GM19455 (cell line): ENCODE measurements at regions not wholly inside any gene's neighbourhood (a gene's known extent, or its start where the extent isn't known, plus 50 kb on each side); places are given as distances from the start of the nearest gene placed in this dataset.
"Not testable (repeated sequence)": the region's sequence is repeated elsewhere in the genome, so short reads cannot be mapped to it uniquely, and the experiment has no call there.

Experiments
- ATAC-seq: cut with Tn5 transposase; IDR thresholded peaks from one replicate; pipeline ENCODE4 v1.9.1; 2021; ENCODE audit not compliant: unreplicated experiment

GRCh38 chr10:15921423-15921945 lies 61.2 kb upstream of the MINDY3 start:
- not testable (repeated sequence) for ATAC-seq

- ATAC-seq: no peak
These were observed 71.1 kb upstream of the MINDY3 start for GRCh38 chr10:15931376-15931775.

GRCh38 chr10:15939543-15939942 lies 79.2 kb upstream of the MINDY3 start:
- ATAC-seq: not testable (repeated sequence)

- ATAC-seq: no peak
These were observed 83.1 kb upstream of the MINDY3 start for GRCh38 chr10:15943426-15943825.

- no peak for ATAC-seq
These were observed 93.9 kb upstream of the MINDY3 start for GRCh38 chr10:15954188-15954587.

GRCh38 chr10:15960277-15960676 lies 100.0 kb upstream of the MINDY3 start:
- ATAC-seq: no peak

- ATAC-seq: not testable (repeated sequence)
These were observed 112.4 kb upstream of the MINDY3 start for GRCh38 chr10:15972736-15973135.

- ATAC-seq: no peak
These were observed 125.4 kb upstream of the MINDY3 start for GRCh38 chr10:15985690-15986089.

- no peak for ATAC-seq
These were observed 130.3 kb upstream of the MINDY3 start for GRCh38 chr10:15990535-15991129.

- ATAC-seq: no peak
These were observed 137.0 kb upstream of the MINDY3 start for GRCh38 chr10:15997313-15997712.

- ATAC-seq: no peak
These were observed 141.3 kb upstream of the MINDY3 start for GRCh38 chr10:16001581-16001980.

GRCh38 chr10:16009785-16010184 lies 149.5 kb upstream of the MINDY3 start:
- no peak for ATAC-seq

- ATAC-seq: no peak
These were observed 151.2 kb upstream of the MINDY3 start for GRCh38 chr10:16011548-16011947.

GRCh38 chr10:16014469-16014868 lies 154.2 kb upstream of the MINDY3 start:
- no peak for ATAC-seq

- ATAC-seq: no peak
These were observed 156.4 kb upstream of the MINDY3 start for GRCh38 chr10:16016688-16017087.

- ATAC-seq: no peak
These were observed 160.5 kb upstream of the MINDY3 start for GRCh38 chr10:16020836-16021235.

GRCh38 chr10:16026832-16027231 lies 166.5 kb upstream of the MINDY3 start:
- ATAC-seq: not testable (repeated sequence)

GRCh38 chr10:16030562-16030961 lies 170.3 kb upstream of the MINDY3 start:
- ATAC-seq: no peak

- ATAC-seq: no peak
These were observed 188.7 kb upstream of the MINDY3 start for GRCh38 chr10:16049050-16049449.

GRCh38 chr10:16049782-16050181 lies 189.5 kb upstream of the MINDY3 start:
- no peak for ATAC-seq

GRCh38 chr10:16063350-16063749 lies 203.0 kb upstream of the MINDY3 start:
- no peak for ATAC-seq

GRCh38 chr10:16083551-16083950 lies 223.2 kb upstream of the MINDY3 start:
- not testable (repeated sequence) for ATAC-seq

- ATAC-seq: no peak
These were observed 244.8 kb upstream of the MINDY3 start for GRCh38 chr10:16105082-16105481.
